Ishikawa (cell line): ENCODE measurements at regions not wholly inside any gene's neighbourhood (a gene's known extent, or its start where the extent isn't known, plus 50 kb on each side); places are given as distances from the start of the nearest gene placed in this dataset.

Experiments used
- CEBPB ChIP-seq: IDR thresholded peaks from 2 replicates; pipeline ENCODE4 v1.6.1; 2012
- CREB1 ChIP-seq: IDR thresholded peaks from 2 replicates; pipeline ENCODE4 v1.6.1; 2012; ENCODE audit warnings: low read depth
- EP300 ChIP-seq: IDR thresholded peaks from 2 replicates; pipeline ENCODE4 v1.6.1; 2012; ENCODE audit warnings: borderline replicate concordance
- MAX ChIP-seq: IDR thresholded peaks from 2 replicates; pipeline ENCODE4 v1.6.1; 2012
- NFIC ChIP-seq: IDR thresholded peaks from 2 replicates; pipeline ENCODE4 v1.6.1; 2012
- USF1 ChIP-seq: IDR thresholded peaks from 2 replicates; pipeline ENCODE4 v1.6.1; 2012
- YY1 ChIP-seq: IDR thresholded peaks from 2 replicates; pipeline ENCODE4 v1.6.1; 2012; ENCODE audit warnings: low read depth

GRCh38 chr17:68195667-68196393 lies 52.0 kb upstream of the AMZ2 start:
- TF ChIP-seq YY1: no peak
- TF ChIP-seq CEBPB: no peak
- no peak for TF ChIP-seq EP300
- TF ChIP-seq USF1: no peak
- no peak for TF ChIP-seq MAX
- TF ChIP-seq NFIC: peak; percentile 86
- TF ChIP-seq CREB1: no peak
